ENCODE measurements at regions not wholly inside any gene's neighbourhood (a gene's known extent, or its start where the extent isn't known, plus 50 kb on each side); places are given as distances from the start of the nearest gene placed in this dataset.
"Not testable (repeated sequence)": the region's sequence is repeated elsewhere in the genome, so short reads cannot be mapped to it uniquely, and the experiment has no call there.

- H3K4me3 ChIP-seq = no peak overlapping the region
- H3K27me3 ChIP-seq = no peaks in the 10 kb centered on the region
- no peak for DNase-seq (ENCODE audit: low read depth in 1 of 2, low spot score in 1 of 2)
These were observed 408.9 kb upstream of the ANO5 start for GRCh38 chr11:21783954-21784353.

GRCh38 chr11:21785351-21785750 is 407.5 kb upstream of the ANO5 start:
- no peak for DNase-seq (ENCODE audit: low read depth in 1 of 2, low spot score in 1 of 2)
- H3K4me3 ChIP-seq = no peak overlapping the region
- TF ChIP-seq CTCF (IDR thresholded peaks at IDR 0.05; ENCODE audit: low read depth, low read length) = no peak
- H3K9me3 ChIP-seq (ENCODE audit: low read depth) = no peaks in the 10 kb centered on the region
- H3K27ac ChIP-seq = no peak overlapping the region
- no peaks in the 10 kb centered on the region for H3K36me3 ChIP-seq
- no peaks in the 10 kb centered on the region for H3K4me1 ChIP-seq (ENCODE audit: low read depth)
- no peaks in the 10 kb centered on the region for H3K27me3 ChIP-seq

More at GRCh38 chr11:21783954-21784353, 408.9 kb upstream of the ANO5 start:
- H3K27ac ChIP-seq = no peak overlapping the region
- H3K36me3 ChIP-seq = no peaks in the 10 kb centered on the region
- TF ChIP-seq CTCF (IDR thresholded peaks at IDR 0.05; ENCODE audit: low read depth, low read length) = no peak
- no peaks in the 10 kb centered on the region for H3K9me3 ChIP-seq (ENCODE audit: low read depth)
- H3K4me1 ChIP-seq (ENCODE audit: low read depth) = no peaks in the 10 kb centered on the region

GRCh38 chr11:21794306-21794705 is 398.6 kb upstream of the ANO5 start:
- no peak overlapping the region for H3K4me3 ChIP-seq
- no peaks in the 10 kb centered on the region for H3K9me3 ChIP-seq (ENCODE audit: low read depth)
- no peaks in the 10 kb centered on the region for H3K36me3 ChIP-seq
- no peak for TF ChIP-seq CTCF (IDR thresholded peaks at IDR 0.05; ENCODE audit: low read depth, low read length)
- H3K27me3 ChIP-seq = no peaks in the 10 kb centered on the region
- no peak overlapping the region for H3K27ac ChIP-seq
- H3K4me1 ChIP-seq (ENCODE audit: low read depth) = no peaks in the 10 kb centered on the region
- DNase-seq (ENCODE audit: low read depth in 1 of 2, low spot score in 1 of 2) = no peak

GRCh38 chr11:21798216-21798615 is 394.7 kb upstream of the ANO5 start:
- H3K4me3 ChIP-seq = no peak overlapping the region
- no peak for DNase-seq (ENCODE audit: low read depth in 1 of 2, low spot score in 1 of 2)
- no peaks in the 10 kb centered on the region for H3K27me3 ChIP-seq
- TF ChIP-seq CTCF (IDR thresholded peaks at IDR 0.05; ENCODE audit: low read depth, low read length) = no peak
- no peaks in the 10 kb centered on the region for H3K4me1 ChIP-seq (ENCODE audit: low read depth)
- H3K36me3 ChIP-seq = no peaks in the 10 kb centered on the region
- no peaks in the 10 kb centered on the region for H3K9me3 ChIP-seq (ENCODE audit: low read depth)
- no peak overlapping the region for H3K27ac ChIP-seq

GRCh38 chr11:21804523-21804922 is 388.4 kb upstream of the ANO5 start:
- DNase-seq (ENCODE audit: low read depth in 1 of 2, low spot score in 1 of 2); H3K4me1 ChIP-seq (ENCODE audit: low read depth); H3K27ac ChIP-seq; H3K36me3 ChIP-seq; H3K9me3 ChIP-seq (ENCODE audit: low read depth); H3K4me3 ChIP-seq; H3K27me3 ChIP-seq: not testable (repeated sequence)

GRCh38 chr11:21806508-21806907 is 386.4 kb upstream of the ANO5 start:
- no peak for TF ChIP-seq CTCF (IDR thresholded peaks at IDR 0.05; ENCODE audit: low read depth, low read length)
- Histone ChIP-seq H3K27me3 (no peaks in the 10 kb centered on the region), H3K36me3 (no peaks in the 10 kb centered on the region), H3K4me3 (no peak overlapping the region), H3K27ac (no peak overlapping the region), H3K4me1 (ENCODE audit: low read depth) (no peaks in the 10 kb centered on the region), H3K9me3 (ENCODE audit: low read depth) (no peaks in the 10 kb centered on the region)
- no peak for DNase-seq (ENCODE audit: low read depth in 1 of 2, low spot score in 1 of 2)

Measured in cardiac muscle cell (in vitro differentiated cells and primary cell).